K562 (cell line): ENCODE measurements at regions not wholly inside any gene's neighbourhood (a gene's known extent, or its start where the extent isn't known, plus 50 kb on each side); places are given as distances from the start of the nearest gene placed in this dataset.

Experiments
- AFF1 ChIP-seq, 2 experiments: fragments of 450-650 bp; IDR thresholded peaks; 2 replicates each; pipeline ENCODE4 v1.6.1; 2018; ENCODE audit warnings: mild to moderate bottlenecking in 2 of 2, low read depth in 1 of 2; ENCODE audit not compliant: partially characterized antibody in 2 of 2
- CC2D1A ChIP-seq: fragments of 450-650 bp; IDR thresholded peaks from 2 replicates; pipeline ENCODE4 v1.6.1; 2017; ENCODE audit warnings: mild to moderate bottlenecking
- HMGXB4 ChIP-seq: sonication (generic); formaldehyde crosslinking; IDR thresholded peaks from 2 replicates; pipeline ENCODE4 v1.8.1; 2023; ENCODE audit warnings: mild to moderate bottlenecking, missing genetic modification reagents
- MAFF ChIP-seq: IDR thresholded peaks from 2 replicates; pipeline ENCODE4 v1.6.1; 2012; ENCODE audit warnings: low read length, improper control_type of control experiment
- MAZ ChIP-seq, 2 experiments: fragments of 450-650 bp in 1 of 2; sonication (generic) in 1 of 2; formaldehyde crosslinking; IDR thresholded peaks in 1 of 2; conservative IDR thresholded peaks in 1 of 2; 2 replicates each; pipeline versions ENCODE4 v1.4.0 to v1.5.0; 2020; ENCODE audit warnings: mild to moderate bottlenecking in 1 of 2, missing genetic modification reagents in 1 of 2
- USF2 ChIP-seq: sonication (generic); formaldehyde crosslinking; IDR thresholded peaks from 2 replicates; pipeline ENCODE4 v1.5.0; 2020; ENCODE audit warnings: missing genetic modification reagents
- ZBTB43 ChIP-seq: sonication (generic); formaldehyde crosslinking; IDR thresholded peaks from 2 replicates; pipeline ENCODE4 v1.8.0; 2023; ENCODE audit warnings: mild to moderate bottlenecking, missing genetic modification reagents

- TF ChIP-seq CC2D1A = no peak
- no peak for TF ChIP-seq USF2 (CRISPR knock-in tag)
- peak in 1 of 2 experiments; percentile 74; a peak in 1 of 4 replicates for TF ChIP-seq MAZ (CRISPR knock-in tag; conservative IDR thresholded peaks at IDR 0.05 in 1 of 2, IDR thresholded peaks at IDR 0.05 in 1 of 2)
- no peak for TF ChIP-seq HMGXB4
- TF ChIP-seq MAFF = no peak
- TF ChIP-seq AFF1 (IDR thresholded peaks at IDR 0.05; ENCODE audit: low read depth in 1 of 2, partially characterized antibody in 2 of 2) = no peak
- TF ChIP-seq ZBTB43 (CRISPR knock-in tag) = no peak
Observed at GRCh38 chr16:50457979-50458491, 89.2 kb upstream of the BRD7 start.
